CD4-positive, alpha-beta T cell (primary cell): ENCODE measurements at regions not wholly inside any gene's neighbourhood (a gene's known extent, or its start where the extent isn't known, plus 50 kb on each side); places are given as distances from the start of the nearest gene placed in this dataset.
"Not testable (repeated sequence)": the region's sequence is repeated elsewhere in the genome, so short reads cannot be mapped to it uniquely, and the experiment has no call there.

Experiments
- ATAC-seq: fragments of 200-7000 bp; cut with Tn5 transposase; one replicate; pipeline ENCODE4 v1.10.0; 2022; ENCODE audit warnings: mild to moderate bottlenecking; ENCODE audit not compliant: poor library complexity
- CTCF ChIA-PET: fragments of 350-600 bp; sonication (Branson Sonifier 250); formaldehyde crosslinking; loops from one replicate; lab custom pipeline; 2021; ENCODE audit warnings: antibody characterized with exemption, inconsistent platforms; lab: Charles Lee
- POLR2A ChIA-PET: fragments of 350-600 bp; sonication (Branson Sonifier 250); formaldehyde crosslinking; loops from one replicate; lab custom pipeline; 2021; ENCODE audit warnings: antibody characterized with exemption, inconsistent platforms; lab: Charles Lee
- DNase-seq, 14 experiments: peaks; one replicate each; pipeline ENCODE4 v3.0.0-alpha.2; 2013 to 2020; ENCODE audit warnings: mixed read lengths in 2 of 14
- H3K27ac ChIP-seq, 2 donors: one replicate each; pipeline versions ENCODE4 v1.5.1 to v1.7.0; 2013; ENCODE audit warnings: low read length in 2 of 2, low read depth in 1 of 2, mild to moderate bottlenecking in 1 of 2
- H3K27me3 ChIP-seq, 2 experiments: 1 replicate in 1 of 2; 2 replicates in 1 of 2; pipeline versions ENCODE4 v1.6.1 to v1.7.0; 2013; ENCODE audit warnings: low read length in 2 of 2, control low read depth in 1 of 2, mild to moderate bottlenecking in 1 of 2, moderate library complexity in 1 of 2; ENCODE audit not compliant: insufficient read depth in 2 of 2, control insufficient read depth in 1 of 2
- H3K36me3 ChIP-seq: one replicate; pipeline ENCODE4 v1.6.1; 2013; ENCODE audit warnings: low read length, control low read depth; ENCODE audit not compliant: insufficient read depth
- H3K4me1 ChIP-seq: one replicate; pipeline ENCODE4 v1.6.1; 2013; ENCODE audit warnings: low read length, control low read depth; ENCODE audit not compliant: insufficient read depth
- H3K4me3 ChIP-seq: one replicate; pipeline ENCODE4 v1.5.1; 2013; ENCODE audit warnings: mild to moderate bottlenecking, low read length, moderate library complexity
- H3K9me3 ChIP-seq, 2 experiments: 1 replicate in 1 of 2; 2 replicates in 1 of 2; pipeline versions ENCODE4 v1.6.1 to v1.7.0; 2013; ENCODE audit warnings: low read length in 2 of 2, mild to moderate bottlenecking in 2 of 2, control low read depth in 1 of 2, moderate library complexity in 1 of 2; ENCODE audit not compliant: control insufficient read depth in 1 of 2, insufficient read depth in 1 of 2
- H3K27ac Mint-ChIP-seq: one replicate; pipeline ENCODE4 v1.8.0; 2020; ENCODE audit warnings: mixed read lengths
- H3K27me3 Mint-ChIP-seq: one replicate; pipeline ENCODE4 v1.8.0; 2021; ENCODE audit warnings: mixed read lengths
- H3K36me3 Mint-ChIP-seq: one replicate; pipeline ENCODE4 v1.8.0; 2021; ENCODE audit warnings: low read depth, mixed read lengths
- H3K4me1 Mint-ChIP-seq: one replicate; pipeline ENCODE4 v1.8.0; 2021; ENCODE audit warnings: low read depth, mixed read lengths
- H3K4me3 Mint-ChIP-seq: one replicate; pipeline ENCODE4 v1.8.0; 2020; ENCODE audit warnings: mild to moderate bottlenecking, mixed read lengths
- H3K9me3 Mint-ChIP-seq: one replicate; pipeline ENCODE4 v1.8.0; 2020; ENCODE audit warnings: mixed read lengths
- intact Hi-C, 2 experiments: fragments of 100-400 bp; cut with DNase I in 1 of 2; cut with micrococcal nuclease in 1 of 2; formaldehyde crosslinking; loops; one replicate each; pipeline versions ENCODE4 v1.15.1 to v1.9.0; 2023 to 2025; cut with DNase I, micrococcal nuclease
- TF ChIP-seq, protein P1 (sequence below): fragments of 200-600 bp; IDR thresholded peaks from one replicate; pipeline ENCODE4 v1.8.0; 2022; ENCODE audit warnings: antibody characterized with exemption, mild to moderate bottlenecking

GRCh38 chr6:112947507-112947906 is 600.4 kb downstream of the RFPL4B start:
- CTCF ChIA-PET = no interaction called here
- no peaks in the 10 kb centered on the region for H3K4me1 Mint-ChIP-seq
- no peaks in the 10 kb centered on the region for H3K9me3 Mint-ChIP-seq
- Histone ChIP-seq H3K27ac (no peak overlapping the region), H3K36me3 (no peaks in the 10 kb centered on the region), H3K4me3 (no peak overlapping the region), H3K4me1 (no peaks in the 10 kb centered on the region), H3K9me3 (peaks cover 0 to 8% of the 10 kb centered on the region in 2 experiments), H3K27me3 (no peaks in the 10 kb centered on the region)
- H3K36me3 Mint-ChIP-seq = no peaks in the 10 kb centered on the region
- H3K4me3 Mint-ChIP-seq = no peak overlapping the region
- POLR2A ChIA-PET = no interaction called here
- H3K27me3 Mint-ChIP-seq = no peaks in the 10 kb centered on the region
- no peak overlapping the region for H3K27ac Mint-ChIP-seq
- ATAC-seq = no peak
- intact Hi-C loops = no loop called here
- no peak for DNase-seq
- TF ChIP-seq, protein P1, sequence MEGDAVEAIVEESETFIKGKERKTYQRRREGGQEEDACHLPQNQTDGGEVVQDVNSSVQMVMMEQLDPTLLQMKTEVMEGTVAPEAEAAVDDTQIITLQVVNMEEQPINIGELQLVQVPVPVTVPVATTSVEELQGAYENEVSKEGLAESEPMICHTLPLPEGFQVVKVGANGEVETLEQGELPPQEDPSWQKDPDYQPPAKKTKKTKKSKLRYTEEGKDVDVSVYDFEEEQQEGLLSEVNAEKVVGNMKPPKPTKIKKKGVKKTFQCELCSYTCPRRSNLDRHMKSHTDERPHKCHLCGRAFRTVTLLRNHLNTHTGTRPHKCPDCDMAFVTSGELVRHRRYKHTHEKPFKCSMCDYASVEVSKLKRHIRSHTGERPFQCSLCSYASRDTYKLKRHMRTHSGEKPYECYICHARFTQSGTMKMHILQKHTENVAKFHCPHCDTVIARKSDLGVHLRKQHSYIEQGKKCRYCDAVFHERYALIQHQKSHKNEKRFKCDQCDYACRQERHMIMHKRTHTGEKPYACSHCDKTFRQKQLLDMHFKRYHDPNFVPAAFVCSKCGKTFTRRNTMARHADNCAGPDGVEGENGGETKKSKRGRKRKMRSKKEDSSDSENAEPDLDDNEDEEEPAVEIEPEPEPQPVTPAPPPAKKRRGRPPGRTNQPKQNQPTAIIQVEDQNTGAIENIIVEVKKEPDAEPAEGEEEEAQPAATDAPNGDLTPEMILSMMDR = no peak

DNA sequence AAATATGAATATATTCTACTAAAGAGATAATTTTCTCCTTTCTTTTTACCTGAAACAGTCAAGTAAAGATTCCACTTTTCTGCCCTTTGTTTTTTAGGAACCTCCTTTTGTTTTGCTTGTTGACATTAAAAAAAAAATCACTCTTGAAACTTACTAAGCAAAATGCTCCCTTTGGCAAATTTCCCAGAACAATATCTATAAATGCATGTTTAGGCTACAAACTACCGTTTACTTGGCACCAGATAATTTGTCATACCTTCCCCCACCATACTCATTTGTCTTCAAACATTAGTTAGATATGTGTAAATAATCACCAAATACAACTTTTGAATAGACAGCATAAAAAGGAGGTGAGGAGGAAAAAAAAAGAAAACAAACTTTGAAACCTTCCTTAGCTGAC is 604.7 kb downstream of the RFPL4B start:
- Mint-ChIP-seq H3K27me3 (no peaks in the 10 kb centered on the region), H3K36me3 (no peaks in the 10 kb centered on the region), H3K4me1 (no peaks in the 10 kb centered on the region), H3K27ac (no peak overlapping the region), H3K9me3 (peaks cover 4% of the 10 kb centered on the region), H3K4me3 (no peak overlapping the region)
- intact Hi-C loops = no loop called here
- DNase-seq (no peak), ATAC-seq (no peak)
- no peaks in the 10 kb centered on the region for H3K4me1 ChIP-seq
- H3K4me3 ChIP-seq = no peak overlapping the region
- H3K27ac ChIP-seq = no peak overlapping the region
- CTCF ChIA-PET = no interaction called here
- H3K36me3 ChIP-seq = no peaks in the 10 kb centered on the region
- TF ChIP-seq, protein P1 = no peak
- no peaks in the 10 kb centered on the region for H3K27me3 ChIP-seq
- peaks cover 0 to 4% of the 10 kb centered on the region in 2 experiments for H3K9me3 ChIP-seq
- POLR2A ChIA-PET = no interaction called here

- H3K36me3 Mint-ChIP-seq, H3K4me3 Mint-ChIP-seq, H3K27me3 Mint-ChIP-seq, H3K4me1 ChIP-seq, intact Hi-C loops, H3K9me3 Mint-ChIP-seq, DNase-seq, ATAC-seq, H3K4me3 ChIP-seq, CTCF ChIA-PET, H3K27ac ChIP-seq, H3K9me3 ChIP-seq, H3K27ac Mint-ChIP-seq, POLR2A ChIA-PET, H3K36me3 ChIP-seq, H3K27me3 ChIP-seq, H3K4me1 Mint-ChIP-seq: not testable (repeated sequence)
These were observed 608.6 kb downstream of the RFPL4B start for GRCh38 chr6:112955743-112956142.

- Mint-ChIP-seq H3K4me3 (no peak overlapping the region), H3K27ac (no peak overlapping the region), H3K27me3 (no peaks in the 10 kb centered on the region), H3K9me3 (peaks cover 7% of the 10 kb centered on the region), H3K36me3 (no peaks in the 10 kb centered on the region), H3K4me1 (no peaks in the 10 kb centered on the region)
- H3K27me3 ChIP-seq = no peaks in the 10 kb centered on the region
- H3K9me3 ChIP-seq = no peaks in the 10 kb centered on the region
- intact Hi-C loops = no loop called here
- no peak for DNase-seq
- no peak overlapping the region for H3K4me3 ChIP-seq
- no peak for ATAC-seq
- no peaks in the 10 kb centered on the region for H3K4me1 ChIP-seq
- H3K27ac ChIP-seq = no peak overlapping the region
- TF ChIP-seq, protein P1 = no peak
- ChIA-PET POLR2A (no interaction called here), CTCF (no interaction called here)
- H3K36me3 ChIP-seq = no peaks in the 10 kb centered on the region
These were observed 609.8 kb downstream of the RFPL4B start for GRCh38 chr6:112956696-112957535.
